22Rv1 (cell line): ENCODE measurements at regions not wholly inside any gene's neighbourhood (a gene's known extent, or its start where the extent isn't known, plus 50 kb on each side); places are given as distances from the start of the nearest gene placed in this dataset.
"Not testable (repeated sequence)": the region's sequence is repeated elsewhere in the genome, so short reads cannot be mapped to it uniquely, and the experiment has no call there.

Source experiments
- CTCF ChIP-seq: fragments of 450-650 bp; IDR thresholded peaks from 2 replicates; pipeline ENCODE4 v1.5.1; 2017; ENCODE audit warnings: mild to moderate bottlenecking
- ZFX ChIP-seq: fragments of 450-650 bp; IDR thresholded peaks from 2 replicates; pipeline ENCODE4 v1.6.1; 2017; ENCODE audit warnings: antibody characterized with exemption, borderline replicate concordance

GRCh38 chr1:121545899-121546298, 361.1 kb downstream of the SRGAP2C start:
- not testable (repeated sequence) for TF ChIP-seq CTCF, ZFX
